GM18951 (cell line): ENCODE measurements at regions not wholly inside any gene's neighbourhood (a gene's known extent, or its start where the extent isn't known, plus 50 kb on each side); places are given as distances from the start of the nearest gene placed in this dataset.

Experiments
- POLR2A ChIP-seq: IDR thresholded peaks from 4 replicates; pipeline ENCODE4 v1.6.1; 2011; ENCODE audit warnings: mild to moderate bottlenecking; ENCODE audit not compliant: insufficient read length, insufficient read depth; ENCODE audit errors: extremely low read depth
- in situ Hi-C: fragments of 300-500 bp; cut with MboI; formaldehyde crosslinking; loops from one replicate; pipeline ENCODE4 v1.12.0; 2022; ENCODE audit warnings: low sequenced_read_pairs, mixed read lengths, inconsistent platforms; ENCODE audit not compliant: unreplicated experiment

- in situ Hi-C loops = no loop called here
- no peak for TF ChIP-seq POLR2A
Measured at GRCh38 chr2:136211701-136212100, 93.8 kb upstream of the CXCR4 start.

GRCh38 chr2:136210822-136211221 lies 92.9 kb upstream of the CXCR4 start:
- in situ Hi-C loops = no loop called here
- no peak for TF ChIP-seq POLR2A

- in situ Hi-C loops = no loop called here
- no peak for TF ChIP-seq POLR2A
Measured at GRCh38 chr2:136210455-136210805, 92.5 kb upstream of the CXCR4 start.

GRCh38 chr2:136209561-136210454 lies 91.9 kb upstream of the CXCR4 start:
- in situ Hi-C loops = no loop called here
- no peak for TF ChIP-seq POLR2A

- no peak for TF ChIP-seq POLR2A
- in situ Hi-C loops = no loop called here
Measured at GRCh38 chr2:136208682-136209420, 90.9 kb upstream of the CXCR4 start.

- TF ChIP-seq POLR2A = no peak
- in situ Hi-C loops = no loop called here
Measured at GRCh38 chr2:136207665-136208064, 89.7 kb upstream of the CXCR4 start.

GRCh38 chr2:136207030-136207623 lies 89.2 kb upstream of the CXCR4 start:
- no peak for TF ChIP-seq POLR2A
- in situ Hi-C loops = no loop called here

GRCh38 chr2:136206613-136207012 lies 88.7 kb upstream of the CXCR4 start:
- TF ChIP-seq POLR2A = no peak
- in situ Hi-C loops = no loop called here

GRCh38 chr2:136205615-136206014 lies 87.7 kb upstream of the CXCR4 start:
- no peak for TF ChIP-seq POLR2A
- in situ Hi-C loops = no loop called here

GRCh38 chr2:136204971-136205370 lies 87.0 kb upstream of the CXCR4 start:
- in situ Hi-C loops = no loop called here
- no peak for TF ChIP-seq POLR2A

GRCh38 chr2:136195226-136195625 lies 77.3 kb upstream of the CXCR4 start:
- in situ Hi-C loops = no loop called here

GRCh38 chr2:136191041-136191440 lies 73.1 kb upstream of the CXCR4 start:
- in situ Hi-C loops = no loop called here
- TF ChIP-seq POLR2A = no peak

More at GRCh38 chr2:136195226-136195625, 77.3 kb upstream of the CXCR4 start:
- no peak for TF ChIP-seq POLR2A

GRCh38 chr2:136189221-136189782 lies 71.4 kb upstream of the CXCR4 start:
- TF ChIP-seq POLR2A = no peak
- in situ Hi-C loops = no loop called here
